22Rv1 (cell line): ENCODE measurements at regions not wholly inside any gene's neighbourhood (a gene's known extent, or its start where the extent isn't known, plus 50 kb on each side); places are given as distances from the start of the nearest gene placed in this dataset.

ENCODE experiments used
- H3K27ac ChIP-seq: fragments of 450-650 bp; 2 replicates; pipeline ENCODE4 v1.5.1; 2017
- ZFX ChIP-seq: fragments of 450-650 bp; IDR thresholded peaks from 2 replicates; pipeline ENCODE4 v1.6.1; 2017; ENCODE audit warnings: antibody characterized with exemption, borderline replicate concordance
- TF ChIP-seq, protein P1 (sequence below): fragments of 450-650 bp; IDR thresholded peaks from 2 replicates; pipeline ENCODE4 v1.5.1; 2017; ENCODE audit warnings: mild to moderate bottlenecking

DNA sequence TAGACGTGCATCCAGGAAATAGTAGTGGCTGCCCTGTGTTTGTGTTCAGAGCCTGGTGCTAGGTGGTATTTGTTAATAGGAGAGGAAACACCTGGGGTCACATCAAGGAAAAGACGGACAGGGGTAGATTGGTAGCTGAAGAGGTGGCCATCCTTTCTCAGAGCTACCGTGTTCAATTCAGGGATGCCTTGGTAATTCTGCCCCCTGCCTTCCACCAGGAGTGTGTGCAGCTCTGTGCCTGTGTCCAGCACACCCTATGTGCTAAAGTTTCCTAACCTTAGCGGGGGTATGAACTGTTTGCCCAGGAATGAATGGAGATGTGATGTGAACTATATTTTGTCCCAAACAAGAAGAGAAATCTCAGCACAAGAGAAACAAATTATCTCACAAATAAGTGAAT is 174.1 kb upstream of the MPHOSPH6 start:
- TF ChIP-seq ZFX: no peak
- TF ChIP-seq, protein P1, sequence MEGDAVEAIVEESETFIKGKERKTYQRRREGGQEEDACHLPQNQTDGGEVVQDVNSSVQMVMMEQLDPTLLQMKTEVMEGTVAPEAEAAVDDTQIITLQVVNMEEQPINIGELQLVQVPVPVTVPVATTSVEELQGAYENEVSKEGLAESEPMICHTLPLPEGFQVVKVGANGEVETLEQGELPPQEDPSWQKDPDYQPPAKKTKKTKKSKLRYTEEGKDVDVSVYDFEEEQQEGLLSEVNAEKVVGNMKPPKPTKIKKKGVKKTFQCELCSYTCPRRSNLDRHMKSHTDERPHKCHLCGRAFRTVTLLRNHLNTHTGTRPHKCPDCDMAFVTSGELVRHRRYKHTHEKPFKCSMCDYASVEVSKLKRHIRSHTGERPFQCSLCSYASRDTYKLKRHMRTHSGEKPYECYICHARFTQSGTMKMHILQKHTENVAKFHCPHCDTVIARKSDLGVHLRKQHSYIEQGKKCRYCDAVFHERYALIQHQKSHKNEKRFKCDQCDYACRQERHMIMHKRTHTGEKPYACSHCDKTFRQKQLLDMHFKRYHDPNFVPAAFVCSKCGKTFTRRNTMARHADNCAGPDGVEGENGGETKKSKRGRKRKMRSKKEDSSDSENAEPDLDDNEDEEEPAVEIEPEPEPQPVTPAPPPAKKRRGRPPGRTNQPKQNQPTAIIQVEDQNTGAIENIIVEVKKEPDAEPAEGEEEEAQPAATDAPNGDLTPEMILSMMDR: peak; percentile 53
- H3K27ac ChIP-seq: no peak overlapping the region

DNA sequence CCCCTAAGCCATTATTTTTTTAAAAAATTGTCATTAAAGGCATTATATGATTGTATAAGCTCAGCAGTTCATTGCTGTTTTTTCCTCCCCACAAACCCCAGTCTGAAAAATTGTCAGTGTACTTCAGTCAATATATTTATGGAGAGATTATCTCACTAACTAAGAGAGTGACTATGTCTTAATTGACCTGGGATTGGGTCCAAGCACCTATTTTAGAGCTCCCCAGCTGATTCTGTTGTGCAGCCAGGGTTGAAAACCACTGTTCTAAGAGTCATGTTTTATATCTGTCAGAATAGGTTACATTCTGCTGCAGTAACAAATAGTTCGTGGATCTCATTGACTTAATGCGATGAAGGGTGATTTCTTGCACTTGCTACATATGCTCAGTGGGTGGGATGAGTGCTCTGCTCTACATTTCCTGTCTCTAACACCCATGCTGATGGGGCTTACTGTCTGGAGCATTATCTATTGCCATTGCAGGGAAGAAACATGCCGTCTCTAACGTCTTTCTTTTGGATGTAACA is 171.2 kb upstream of the MPHOSPH6 start:
- TF ChIP-seq ZFX: no peak
- TF ChIP-seq, protein P1: no peak
- H3K27ac ChIP-seq: no peak overlapping the region

DNA sequence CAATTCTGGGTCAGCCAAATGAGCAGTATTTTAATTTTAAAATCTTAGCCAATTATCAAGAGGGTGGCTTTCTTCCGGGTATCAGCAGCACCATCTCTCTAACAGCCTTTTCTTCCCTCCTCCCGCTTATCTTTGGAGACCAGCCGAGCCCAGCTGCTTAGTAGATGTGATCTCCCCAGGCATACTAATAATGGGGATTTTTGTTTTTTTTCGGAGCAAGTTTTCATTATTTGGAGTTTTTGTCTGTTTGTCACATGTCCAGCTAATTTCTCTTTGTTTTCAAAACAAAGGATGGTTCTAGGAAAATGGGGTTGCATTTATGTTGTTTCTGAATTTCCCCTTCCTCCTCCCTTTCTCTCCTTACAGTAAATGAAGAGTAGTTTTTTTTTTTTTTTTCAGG is 170.5 kb upstream of the MPHOSPH6 start:
- H3K27ac ChIP-seq: no peak overlapping the region
- TF ChIP-seq ZFX: no peak
- TF ChIP-seq, protein P1: no peak

DNA sequence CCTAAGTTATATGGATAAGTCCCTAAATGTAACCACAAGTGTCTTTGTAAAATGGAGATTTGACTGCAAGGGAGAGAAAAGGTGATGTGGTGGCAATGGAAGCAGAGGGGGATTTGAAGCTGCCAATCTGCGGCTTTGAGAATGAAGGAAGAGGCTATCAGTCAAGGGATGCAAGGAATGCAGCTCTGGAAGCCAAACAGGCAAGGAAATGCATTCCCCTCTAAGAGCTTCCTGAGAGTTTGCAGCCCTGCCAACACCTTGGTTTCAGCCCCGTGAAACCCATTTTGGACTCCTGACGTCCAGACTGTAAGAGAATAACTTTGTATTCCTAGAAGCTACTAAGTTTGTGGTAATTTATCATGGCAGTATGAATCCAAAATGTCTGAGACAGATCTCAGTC is 167.3 kb upstream of the MPHOSPH6 start:
- no peak overlapping the region for H3K27ac ChIP-seq
- no peak for TF ChIP-seq ZFX
- TF ChIP-seq, protein P1: no peak

DNA sequence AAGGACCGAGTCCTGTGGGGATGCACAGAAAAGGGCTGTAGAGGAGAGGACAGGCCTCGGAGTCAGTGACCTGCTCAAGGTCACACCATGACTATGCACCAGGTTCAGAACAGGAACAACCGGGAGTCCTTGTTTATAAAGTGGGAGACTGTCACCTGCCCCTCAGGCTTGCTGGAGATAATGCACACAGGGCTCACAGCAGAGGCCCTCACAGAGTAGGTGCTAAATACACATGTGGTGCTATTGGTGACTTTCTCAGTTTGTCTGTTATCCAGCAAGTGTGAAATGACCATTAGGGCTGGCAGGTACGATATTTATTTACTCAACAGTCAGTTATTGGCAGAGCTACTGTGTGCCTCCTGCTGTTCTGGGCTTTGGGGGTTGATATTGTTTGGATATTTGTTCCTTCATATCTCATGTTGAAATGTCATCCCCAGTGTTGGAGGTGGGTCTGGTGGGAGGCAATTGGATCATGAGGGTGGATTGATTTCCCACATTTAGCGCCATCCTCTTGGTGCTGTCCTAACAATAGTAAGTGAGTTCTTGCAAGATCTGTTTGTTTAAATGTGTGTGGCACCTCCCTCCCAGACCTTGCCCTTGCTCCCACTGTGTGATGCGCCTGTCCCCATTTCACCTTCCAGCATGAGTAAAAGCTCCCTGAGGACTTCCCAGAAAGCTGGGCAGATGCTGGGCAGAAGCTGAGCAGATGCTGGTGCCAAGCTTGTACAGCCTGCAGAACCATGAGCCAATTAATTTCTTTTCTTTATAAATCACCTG is 162.1 kb upstream of the MPHOSPH6 start:
- no peak overlapping the region for H3K27ac ChIP-seq
- TF ChIP-seq, protein P1: no peak
- TF ChIP-seq ZFX: no peak

DNA sequence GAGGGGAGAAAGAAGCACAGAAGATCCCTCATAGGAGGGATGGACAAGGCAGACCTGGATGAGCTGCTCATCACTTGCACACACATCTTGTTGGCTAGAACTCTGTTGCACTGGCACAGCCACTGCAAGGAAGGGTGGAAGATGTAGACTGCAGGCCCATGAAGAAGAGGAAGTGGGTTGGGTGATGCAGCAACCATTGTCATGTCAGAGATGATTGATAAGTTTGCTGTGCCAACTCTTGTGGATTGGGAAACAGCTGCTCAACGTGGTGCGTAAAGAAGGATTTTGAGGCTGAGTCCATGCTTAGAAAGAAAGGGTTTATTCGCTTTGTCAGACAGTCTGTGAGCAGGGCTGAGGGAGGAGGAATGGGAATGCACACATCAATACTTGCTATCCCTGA is 161.4 kb upstream of the MPHOSPH6 start:
- no peak for TF ChIP-seq ZFX
- TF ChIP-seq, protein P1: no peak
- no peak overlapping the region for H3K27ac ChIP-seq

DNA sequence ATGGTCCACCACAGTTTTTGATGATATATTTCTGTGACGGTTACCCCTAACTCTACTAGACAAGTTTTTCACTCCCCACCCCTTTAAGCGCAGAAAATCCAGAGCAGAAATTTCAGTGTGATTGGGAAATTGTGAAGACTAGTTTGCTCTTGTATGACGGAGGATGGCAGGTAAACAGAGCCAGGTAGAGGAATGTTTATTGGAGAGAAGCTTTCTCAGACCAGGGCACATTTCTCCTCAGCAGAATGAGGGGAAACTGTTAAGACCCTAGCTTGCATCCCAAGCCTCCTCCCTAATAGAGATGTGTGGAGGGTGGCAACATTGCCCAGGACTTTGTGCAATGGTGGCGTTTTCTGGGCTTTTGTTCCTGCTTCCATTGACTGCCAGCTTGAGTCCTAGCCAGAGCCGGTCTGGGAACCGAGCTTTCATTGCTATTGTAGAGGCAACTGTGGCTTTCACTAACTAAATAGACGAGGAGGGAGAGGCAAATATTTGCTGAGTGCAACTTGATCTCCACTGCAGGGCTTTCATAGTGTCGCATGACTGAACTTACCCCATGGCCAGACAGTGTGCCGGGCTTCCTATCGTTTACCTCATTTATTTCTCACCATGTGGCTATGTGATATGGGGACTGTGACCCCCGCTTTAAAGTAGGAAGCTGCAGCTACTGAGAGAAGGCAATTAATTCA is 159.6 kb upstream of the MPHOSPH6 start:
- TF ChIP-seq, protein P1: no peak
- TF ChIP-seq ZFX: no peak
- peak overlapping the region; percentile 46; the same call in 1 of the 2 replicates for H3K27ac ChIP-seq
